A673 (cell line): ENCODE measurements at regions not wholly inside any gene's neighbourhood (a gene's known extent, or its start where the extent isn't known, plus 50 kb on each side); places are given as distances from the start of the nearest gene placed in this dataset.

Experiments used
- CTCF ChIP-seq: fragments of 300-800, 200-600 bp; sonication (generic); conservative IDR thresholded peaks from 2 replicates; pipeline ENCODE4 v1.5.1; 2017; ENCODE audit warnings: low read depth, mild to moderate bottlenecking, antibody characterized with exemption, low read length, moderate library complexity, mixed read lengths
- EZH2 ChIP-seq: fragments of 200-600 bp; sonication (generic); IDR thresholded peaks from 2 replicates; pipeline ENCODE4 v1.6.1; 2017; ENCODE audit warnings: borderline replicate concordance, low read depth, mild to moderate bottlenecking, mixed read lengths, antibody characterized with exemption, low read length; ENCODE audit not compliant: poor library complexity, severe bottlenecking

DNA sequence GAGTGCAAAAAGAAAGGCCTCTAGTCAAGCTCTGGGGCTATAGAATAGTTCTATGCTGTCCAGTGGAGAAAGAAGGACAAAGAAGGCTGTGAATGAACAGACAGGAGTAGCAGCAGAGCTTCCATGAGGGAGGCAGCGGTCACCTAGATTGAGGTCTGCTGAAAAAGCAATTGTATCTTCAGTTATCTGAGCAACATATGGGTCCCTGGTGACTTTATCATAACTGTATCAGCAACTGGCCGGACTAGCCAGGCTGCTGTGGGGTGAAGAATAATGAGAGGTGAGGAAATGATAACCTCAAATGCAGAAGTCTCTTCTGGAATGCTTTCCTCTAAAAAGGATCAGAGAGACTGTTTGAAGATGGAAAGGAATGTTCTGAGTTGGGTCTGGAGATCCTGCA, 971.3 kb upstream of the TMEM132C start:
- TF ChIP-seq CTCF = no peak
- TF ChIP-seq EZH2 = no peak
